Posterior vena cava (tissue), 2 donors: ENCODE measurements at regions not wholly inside any gene's neighbourhood (a gene's known extent, or its start where the extent isn't known, plus 50 kb on each side); places are given as distances from the start of the nearest gene placed in this dataset.
"Not testable (repeated sequence)": the region's sequence is repeated elsewhere in the genome, so short reads cannot be mapped to it uniquely, and the experiment has no call there.

Experiments used
- DNase-seq: peaks from one replicate; pipeline ENCODE4 v3.0.0-alpha.2; 2020; ENCODE audit warnings: low spot score
- intact Hi-C, 2 donors: fragments of 100-400 bp; cut with DNase I; formaldehyde crosslinking; loops; one replicate each; pipeline versions ENCODE4 v1.14.1 to v1.14.2; 2022 to 2023
- donor health status: DM: yes; HTN: yes; CAD: no.
- donor health status: DM: yes; HTN: yes; CAD: no.

- intact Hi-C loops = no loop called here
- no peak for DNase-seq
Measured at GRCh38 chr10:31171402-31172083, 139.9 kb upstream of the ZNF438 start.

- intact Hi-C loops = no loop called here
Measured at GRCh38 chr10:31172925-31173324, 141.3 kb upstream of the ZNF438 start.

DNA sequence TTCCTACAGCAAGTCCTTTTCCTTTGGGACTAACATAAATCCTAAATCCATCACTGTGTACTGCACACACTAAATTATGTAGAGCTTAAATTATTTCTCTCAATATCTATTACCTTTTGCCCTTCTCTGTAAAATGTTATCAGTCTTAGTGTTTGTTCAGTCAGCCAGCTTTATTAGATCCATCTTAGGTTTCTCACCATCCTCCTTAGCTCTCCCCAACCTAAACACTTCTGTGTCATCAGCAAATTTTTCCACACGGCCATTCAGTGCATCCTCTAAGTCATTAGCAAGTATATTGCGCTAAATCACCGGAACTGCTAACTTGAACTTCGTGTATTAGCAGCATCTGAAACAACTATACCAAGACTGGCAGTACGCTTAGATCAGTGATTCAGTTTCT is 142.1 kb upstream of the ZNF438 start:
- intact Hi-C loops = no loop called here
- no peak for DNase-seq

More at GRCh38 chr10:31172925-31173324, 141.3 kb upstream of the ZNF438 start:
- DNase-seq = no peak

DNA sequence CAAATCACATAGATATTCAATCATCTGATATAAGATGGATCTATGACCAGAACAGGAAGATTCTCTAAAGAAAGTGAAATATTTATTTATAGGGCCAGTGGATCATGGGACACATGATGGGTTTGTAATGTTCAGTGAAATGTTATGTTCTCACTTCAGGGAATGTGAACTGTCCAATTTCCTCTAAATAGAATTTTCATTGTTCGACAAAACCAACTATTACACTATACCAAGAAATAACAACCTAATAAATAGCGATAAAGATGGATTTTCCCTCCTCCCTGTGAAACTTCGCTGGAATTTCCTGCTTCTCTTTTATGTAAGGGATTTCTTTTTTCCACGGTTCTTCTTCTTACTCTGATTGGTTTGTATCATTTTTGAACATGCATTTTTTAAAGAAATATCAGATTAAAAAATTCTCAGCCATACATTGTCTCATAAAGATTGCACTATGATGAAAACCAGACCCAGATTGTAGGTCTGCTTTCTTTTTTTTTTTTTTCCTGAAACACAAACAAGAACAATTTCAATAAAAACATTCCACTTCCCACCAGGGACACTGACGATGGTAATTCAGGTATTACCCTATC is 139.8 kb upstream of the ZEB1 start:
- intact Hi-C loops = no loop called here
- no peak for DNase-seq

DNA sequence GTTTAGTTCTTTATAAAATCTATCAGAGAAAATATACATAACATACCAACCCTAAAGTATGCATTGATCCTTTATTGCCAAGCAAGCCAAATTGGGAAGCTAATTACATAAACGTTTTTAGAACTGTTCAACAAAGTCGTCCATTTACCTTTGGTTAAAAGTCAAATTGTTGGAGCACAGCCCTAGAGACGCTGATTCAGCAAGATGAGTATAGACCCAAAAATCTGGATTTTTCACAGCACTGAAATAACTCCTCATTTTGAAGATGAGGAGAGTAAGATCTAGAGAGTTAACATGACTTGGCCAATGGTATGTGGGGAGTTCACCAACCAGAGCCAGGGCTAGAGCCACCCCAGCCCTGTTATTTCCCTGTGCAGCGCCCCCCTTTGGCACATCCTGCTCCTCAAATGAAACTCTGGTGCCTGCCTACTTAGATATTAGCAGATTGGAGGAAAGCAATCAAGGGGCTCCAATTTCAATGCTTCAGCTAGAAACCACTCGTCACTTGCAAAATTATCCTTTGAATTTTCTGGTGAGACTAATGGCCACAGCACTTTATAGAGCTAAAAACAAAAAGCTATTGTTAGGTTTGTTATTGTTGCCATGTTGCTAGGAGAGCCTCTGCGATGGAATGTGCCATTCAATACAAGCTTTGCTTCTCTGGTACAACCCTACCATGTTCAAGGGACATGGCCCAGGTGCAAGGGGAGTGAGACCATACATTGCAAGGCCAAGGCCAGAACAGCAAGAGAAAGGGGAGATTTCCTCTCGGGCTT is 132.6 kb upstream of the ZEB1 start:
- intact Hi-C loops = no loop called here
- DNase-seq = no peak

DNA sequence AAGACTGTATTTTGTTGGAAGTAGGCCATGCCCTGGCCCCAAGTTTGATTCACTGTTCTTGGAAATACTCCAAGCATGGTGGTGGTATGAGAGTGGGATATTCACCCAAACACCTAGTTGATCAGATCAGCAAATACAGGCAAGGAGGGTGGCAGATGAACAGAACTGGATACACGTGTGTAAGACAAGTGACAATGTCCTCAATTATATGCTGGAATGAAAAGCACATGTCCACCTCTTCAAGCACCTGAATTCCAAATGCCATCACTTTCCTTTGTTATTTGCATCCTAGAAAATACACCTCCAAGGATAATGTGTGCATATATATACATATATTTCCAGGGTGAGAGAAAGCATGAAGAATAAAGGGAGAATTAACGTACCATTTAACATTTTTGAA is 131.8 kb upstream of the ZEB1 start:
- intact Hi-C loops = no loop called here
- no peak for DNase-seq

- no peak for DNase-seq
- intact Hi-C loops = no loop called here
Measured at GRCh38 chr10:31187607-31188210, 131.3 kb upstream of the ZEB1 start.

DNA sequence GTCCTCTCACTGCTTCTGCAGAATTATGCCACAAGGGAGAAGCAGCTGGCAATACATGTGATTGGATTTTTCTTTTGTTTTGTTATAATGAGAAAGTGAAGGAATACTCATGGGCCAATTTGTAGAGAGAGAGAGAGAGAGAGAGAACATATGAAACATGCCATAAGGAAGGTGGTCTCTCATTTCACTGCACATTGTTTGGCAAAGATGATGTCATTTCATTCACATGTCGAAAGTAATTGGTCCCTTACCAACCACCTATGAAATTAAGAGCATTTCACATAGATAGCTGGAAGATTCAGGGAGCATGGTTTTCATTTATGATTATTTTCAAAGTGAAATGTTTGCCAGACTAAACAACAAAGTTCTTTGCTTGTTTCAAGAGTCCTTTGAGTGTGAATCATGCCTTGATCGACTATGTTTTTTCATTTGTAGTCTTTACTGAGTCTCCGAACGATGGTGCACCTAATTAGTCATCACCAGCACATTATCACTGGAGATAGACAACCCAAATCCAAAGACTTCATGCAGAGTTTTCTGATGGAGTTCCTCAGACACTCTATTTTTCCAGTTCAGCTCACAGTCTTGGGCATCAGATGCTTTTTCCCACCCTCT is 130.1 kb upstream of the ZEB1 start:
- intact Hi-C loops = no loop called here
- no peak for DNase-seq

GRCh38 chr10:31190488-31190887 is 128.5 kb upstream of the ZEB1 start:
- no peak for DNase-seq
- intact Hi-C loops = no loop called here

GRCh38 chr10:31192475-31192874 is 126.5 kb upstream of the ZEB1 start:
- intact Hi-C loops = no loop called here
- no peak for DNase-seq

DNA sequence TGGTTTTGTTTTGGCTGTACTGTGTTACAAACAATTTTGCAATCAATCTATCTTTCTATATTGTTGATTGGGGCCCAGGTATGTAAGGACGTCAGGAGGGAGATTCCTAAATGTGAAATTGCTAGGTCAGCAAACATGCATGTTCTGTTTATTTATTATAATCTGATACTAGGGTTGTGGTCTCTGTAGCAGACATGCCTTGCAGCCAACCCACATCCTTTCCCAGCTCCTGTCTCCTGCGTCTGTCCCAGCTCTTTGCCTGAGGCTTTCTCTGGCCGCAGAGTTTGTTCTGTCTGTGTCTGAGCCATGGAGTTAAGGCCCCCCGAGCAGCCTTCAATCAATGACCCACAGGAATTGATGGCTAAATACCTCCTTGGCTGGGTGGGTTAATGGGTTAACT is 124.0 kb upstream of the ZEB1 start:
- intact Hi-C loops = no loop called here
- DNase-seq = no peak

GRCh38 chr10:31197886-31198285 is 121.1 kb upstream of the ZEB1 start:
- intact Hi-C loops = no loop called here
- DNase-seq = no peak

DNA sequence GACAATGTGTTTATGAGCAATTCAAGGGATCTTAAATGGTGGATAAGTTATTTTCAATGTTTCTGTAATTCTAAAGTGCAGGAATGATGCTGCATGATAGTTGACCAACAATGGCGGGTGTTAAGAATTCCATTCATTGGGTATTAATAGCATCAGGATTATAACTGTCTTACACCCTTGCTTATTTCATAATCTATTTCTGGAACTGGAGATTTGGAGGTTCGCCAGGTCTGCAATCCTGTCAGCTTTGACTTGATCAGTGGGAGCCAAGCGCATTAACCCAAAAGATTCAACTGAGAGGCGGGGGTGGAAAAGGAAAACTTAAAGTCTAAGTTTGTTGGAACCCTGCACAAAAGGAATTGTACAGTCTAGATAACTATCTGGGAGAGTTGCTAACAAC is 114.9 kb upstream of the ZEB1 start:
- no peak for DNase-seq

GRCh38 chr10:31207636-31208035 is 111.4 kb upstream of the ZEB1 start:
- no peak for DNase-seq
- intact Hi-C loops = loop anchor here in 1 of 2 donors (10.0 kb wide), 1 partner anchor 303 kb away; no protein-coding TSS in a partner anchor

More for the DNA sequence above, 114.9 kb upstream of the ZEB1 start:
- intact Hi-C loops = loop anchor here in 1 of 2 donors (10.0 kb wide), 1 partner anchor 299 kb away; no protein-coding TSS in a partner anchor

DNA sequence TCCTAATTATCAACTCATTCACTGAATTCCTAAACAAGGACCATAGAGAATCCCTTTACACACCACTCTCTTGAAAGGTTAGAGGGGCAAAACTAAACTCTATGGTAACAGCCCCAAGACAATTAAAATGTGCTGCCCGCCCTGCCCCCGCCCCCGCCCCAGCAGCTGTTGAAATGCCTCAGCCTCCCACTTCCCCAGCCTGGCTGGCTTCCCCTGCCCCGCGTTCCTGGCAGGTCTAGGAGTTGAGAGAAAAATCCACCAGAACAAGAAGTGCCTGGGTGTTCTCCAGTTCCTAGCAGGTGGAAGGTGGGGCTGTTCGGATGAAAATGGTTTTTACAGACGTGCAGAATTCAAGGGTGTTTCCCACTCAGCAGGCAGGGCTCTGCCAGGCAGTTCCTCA is 109.5 kb upstream of the ZEB1 start:
- DNase-seq = no peak
- intact Hi-C loops = loop anchor here in 1 of 2 donors (10.0 kb wide), 1 partner anchor 305 kb away; no protein-coding TSS in a partner anchor

DNA sequence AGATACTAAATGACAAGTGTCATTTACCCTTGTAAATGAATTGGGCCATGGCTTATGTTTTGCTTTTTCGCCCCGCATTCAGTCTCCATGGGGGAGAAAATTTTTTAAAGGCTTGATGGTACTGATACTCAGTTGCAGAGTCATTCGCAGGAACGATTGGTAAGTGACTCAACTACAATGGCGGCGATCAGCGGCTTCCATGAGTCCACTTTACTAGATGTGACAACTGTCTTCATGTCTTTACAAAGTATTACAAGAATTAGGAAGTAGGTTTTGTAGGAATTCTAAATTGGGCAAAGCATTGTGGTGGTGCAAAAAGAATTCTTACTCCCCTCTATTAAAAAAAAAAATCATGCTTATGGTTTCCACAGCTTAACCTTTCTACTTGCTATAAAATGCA is 108.8 kb upstream of the ZEB1 start:
- intact Hi-C loops = no loop called here

GRCh38 chr10:31213959-31214358 is 105.1 kb upstream of the ZEB1 start:
- intact Hi-C loops = no loop called here
- DNase-seq = no peak

More for the DNA sequence above, 108.8 kb upstream of the ZEB1 start:
- no peak for DNase-seq

DNA sequence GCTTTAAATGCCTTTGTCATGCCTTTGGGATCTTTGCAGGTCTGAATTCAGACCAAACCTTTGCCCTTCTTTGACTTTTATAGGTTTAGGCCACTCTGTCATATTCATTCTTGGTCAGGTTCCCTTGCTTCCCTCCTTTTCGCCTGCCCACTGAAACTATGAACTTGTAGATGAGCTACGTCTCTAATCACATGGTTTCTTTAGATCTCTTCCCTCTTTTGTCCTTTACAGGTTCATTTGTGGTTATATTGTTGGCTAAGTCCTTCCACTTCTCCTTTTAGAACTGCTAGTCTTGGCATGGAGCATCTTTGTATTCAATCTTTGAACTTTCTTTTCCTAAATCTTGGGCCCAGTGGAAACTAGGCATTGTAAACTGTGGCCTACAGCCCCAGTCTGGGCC is 104.0 kb upstream of the ZEB1 start:
- intact Hi-C loops = no loop called here
- DNase-seq = no peak

- no peak for DNase-seq
- intact Hi-C loops = no loop called here
Measured at GRCh38 chr10:31219306-31219705, 99.7 kb upstream of the ZEB1 start.

DNA sequence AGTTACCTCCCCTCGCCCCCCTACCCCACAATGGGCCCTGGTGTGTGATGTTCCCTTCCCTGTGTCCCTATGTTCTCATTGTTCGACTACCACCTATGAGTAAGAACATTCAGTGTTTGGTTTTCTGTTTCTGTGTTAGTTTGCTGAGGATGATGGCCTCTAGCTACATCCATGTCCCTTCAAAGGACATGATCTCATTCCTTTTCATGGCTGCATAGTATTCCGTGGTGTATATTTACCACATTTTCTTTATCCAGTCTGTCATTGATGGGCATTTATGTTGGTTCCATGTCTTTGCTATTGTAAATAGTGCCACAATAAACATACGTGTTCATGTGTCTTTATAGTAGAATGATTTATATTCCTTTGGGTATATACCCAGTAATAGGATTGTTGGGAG is 90.2 kb upstream of the ZEB1 start:
- DNase-seq, intact Hi-C loops: not testable (repeated sequence)
